Brain microvascular endothelial cell (primary cell): ENCODE measurements at regions not wholly inside any gene's neighbourhood (a gene's known extent, or its start where the extent isn't known, plus 50 kb on each side); places are given as distances from the start of the nearest gene placed in this dataset.

ENCODE experiments used
- DNase-seq: peaks from one replicate; pipeline ENCODE4 v3.0.0-alpha.2; 2020
- H3K27ac ChIP-seq: fragments of 250-450 bp; sonication (Bioruptor Pico); 2 replicates; pipeline ENCODE4 v1.5.1; 2020; ENCODE audit warnings: mild to moderate bottlenecking, moderate library complexity
- H3K27me3 ChIP-seq: fragments of 250-450 bp; sonication (Bioruptor Pico); replicated peaks from 2 replicates; pipeline ENCODE4 v1.5.1; 2020; ENCODE audit warnings: mild to moderate bottlenecking
- H3K36me3 ChIP-seq: fragments of 250-450 bp; sonication (Bioruptor Pico); replicated peaks from 2 replicates; pipeline ENCODE4 v1.5.1; 2020; ENCODE audit warnings: mild to moderate bottlenecking
- H3K4me3 ChIP-seq: 2 replicates; pipeline ENCODE4 v1.5.1; 2011; ENCODE audit warnings: low read depth, mild to moderate bottlenecking, control low read depth, low read length, moderate library complexity
- in situ Hi-C: cut with HindIII; loops from 2 replicates; pipeline ENCODE4 v1.10.0; 2017; ENCODE audit warnings: low sequenced_read_pairs, low pct_ligation_motif_present
- TF ChIP-seq, protein P1 (sequence below): IDR thresholded peaks from 2 replicates; pipeline ENCODE4 v1.5.1; 2011; ENCODE audit warnings: low read depth, mild to moderate bottlenecking, moderate library complexity, low read length, control low read depth, inconsistent platforms; ENCODE audit errors: missing control alignments

DNA sequence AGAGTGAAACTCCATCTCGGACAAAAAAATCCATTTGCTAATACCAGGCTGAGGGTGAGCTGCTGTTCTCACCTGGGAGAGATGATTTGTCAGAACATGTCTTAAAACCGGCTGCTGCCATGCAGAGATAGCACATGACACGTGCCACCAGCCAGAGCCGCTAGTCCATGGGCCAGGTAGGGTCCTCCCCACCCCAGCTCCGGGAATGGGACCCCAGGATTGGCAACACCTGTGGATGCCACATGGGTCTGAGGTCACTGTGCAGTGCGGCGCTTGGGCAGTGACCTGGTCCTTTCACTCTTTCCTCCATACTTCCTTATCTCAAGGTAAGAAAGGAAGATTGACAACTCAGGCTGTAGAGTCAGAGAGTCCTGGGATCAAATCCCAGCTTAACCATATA is 393.3 kb upstream of the TNRC6C start:
- TF ChIP-seq, protein P1, sequence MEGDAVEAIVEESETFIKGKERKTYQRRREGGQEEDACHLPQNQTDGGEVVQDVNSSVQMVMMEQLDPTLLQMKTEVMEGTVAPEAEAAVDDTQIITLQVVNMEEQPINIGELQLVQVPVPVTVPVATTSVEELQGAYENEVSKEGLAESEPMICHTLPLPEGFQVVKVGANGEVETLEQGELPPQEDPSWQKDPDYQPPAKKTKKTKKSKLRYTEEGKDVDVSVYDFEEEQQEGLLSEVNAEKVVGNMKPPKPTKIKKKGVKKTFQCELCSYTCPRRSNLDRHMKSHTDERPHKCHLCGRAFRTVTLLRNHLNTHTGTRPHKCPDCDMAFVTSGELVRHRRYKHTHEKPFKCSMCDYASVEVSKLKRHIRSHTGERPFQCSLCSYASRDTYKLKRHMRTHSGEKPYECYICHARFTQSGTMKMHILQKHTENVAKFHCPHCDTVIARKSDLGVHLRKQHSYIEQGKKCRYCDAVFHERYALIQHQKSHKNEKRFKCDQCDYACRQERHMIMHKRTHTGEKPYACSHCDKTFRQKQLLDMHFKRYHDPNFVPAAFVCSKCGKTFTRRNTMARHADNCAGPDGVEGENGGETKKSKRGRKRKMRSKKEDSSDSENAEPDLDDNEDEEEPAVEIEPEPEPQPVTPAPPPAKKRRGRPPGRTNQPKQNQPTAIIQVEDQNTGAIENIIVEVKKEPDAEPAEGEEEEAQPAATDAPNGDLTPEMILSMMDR, result no peak
- no peak overlapping the region for H3K27ac ChIP-seq
- DNase-seq, result no peak
- H3K36me3 ChIP-seq, result no peaks in the 10 kb centered on the region
- in situ Hi-C loops, result no loop called here
- H3K4me3 ChIP-seq, result no peak overlapping the region
- peaks cover 4% of the 10 kb centered on the region for H3K27me3 ChIP-seq

DNA sequence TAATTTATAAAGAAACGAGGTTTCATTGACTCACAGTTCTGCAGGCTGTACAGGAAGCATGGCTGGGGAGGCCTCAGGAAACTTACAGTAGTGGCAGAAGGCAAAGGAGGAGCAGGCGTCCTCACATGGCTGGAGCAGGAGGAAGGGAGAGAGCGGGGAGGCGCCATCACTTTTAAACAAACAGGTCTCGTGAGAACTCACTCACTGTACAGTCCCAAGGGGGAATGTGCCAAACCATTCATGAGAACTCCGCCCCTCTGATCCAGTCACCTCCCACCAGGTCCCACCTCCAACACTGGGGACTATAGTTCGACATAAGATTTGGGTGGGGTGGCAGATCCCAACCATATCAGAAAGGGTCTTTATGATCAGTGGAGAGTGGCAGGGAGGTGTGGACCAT is 392.4 kb upstream of the TNRC6C start:
- no peak overlapping the region for H3K27ac ChIP-seq
- in situ Hi-C loops, result no loop called here
- H3K36me3 ChIP-seq, result no peaks in the 10 kb centered on the region
- H3K4me3 ChIP-seq, result no peak overlapping the region
- peaks cover 9% of the 10 kb centered on the region for H3K27me3 ChIP-seq
- TF ChIP-seq, protein P1, result no peak
- no peak for DNase-seq

DNA sequence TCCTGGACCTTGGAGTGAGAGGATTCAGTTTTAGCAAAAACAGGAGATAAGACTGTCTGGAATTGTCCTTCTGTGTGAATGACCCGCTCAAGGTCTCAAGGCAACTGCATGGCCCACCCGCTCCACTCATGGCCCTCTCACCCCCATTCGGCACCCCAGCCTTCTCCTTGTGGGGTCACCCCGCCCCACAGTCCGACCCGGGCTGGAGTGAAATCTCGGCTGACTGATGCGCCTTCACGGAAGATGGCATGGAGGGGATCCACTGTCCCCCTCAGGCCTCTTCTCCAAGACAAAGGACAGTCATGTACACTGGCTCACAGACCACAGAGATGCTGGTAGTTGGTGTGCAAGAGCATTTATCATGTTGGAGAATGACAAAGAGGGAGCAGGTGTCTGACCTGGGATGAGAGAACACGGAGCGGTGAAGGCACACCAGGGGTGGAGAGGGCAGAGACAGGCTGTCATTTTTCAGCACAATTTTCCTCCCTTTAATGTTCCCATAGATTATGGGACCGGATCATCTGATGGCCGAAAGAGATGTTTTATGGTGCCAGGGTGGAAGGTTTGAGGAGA is 391.9 kb upstream of the TNRC6C start:
- in situ Hi-C loops, result no loop called here
- TF ChIP-seq, protein P1, result no peak

DNA sequence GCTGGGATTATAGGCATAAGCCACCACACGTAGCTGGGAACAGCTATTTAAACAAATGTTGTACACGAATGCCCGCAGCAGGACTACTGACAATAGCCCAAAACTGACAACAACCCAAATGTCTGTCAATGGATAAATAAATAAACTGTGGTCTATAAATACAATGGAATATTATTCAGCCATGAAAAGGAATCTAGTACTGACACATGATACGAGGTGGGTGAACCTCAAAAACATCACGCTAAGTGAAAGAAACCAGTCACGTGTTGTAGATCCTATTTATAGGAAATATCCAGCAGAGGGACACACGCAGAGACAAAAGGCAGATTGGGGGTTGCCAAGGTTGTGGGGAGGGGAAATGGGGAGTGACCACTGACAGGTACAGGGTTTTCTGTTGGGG is 390.0 kb upstream of the TNRC6C start:
- Histone ChIP-seq H3K4me3 (no peak overlapping the region), H3K36me3 (no peaks in the 10 kb centered on the region), H3K27ac (no peak overlapping the region), H3K27me3 (peaks cover 27% of the 10 kb centered on the region)
- no peak for DNase-seq
- in situ Hi-C loops, result no loop called here
- TF ChIP-seq, protein P1, result no peak

More for the DNA sequence above, 391.9 kb upstream of the TNRC6C start:
- Histone ChIP-seq H3K27me3 (peaks cover 10% of the 10 kb centered on the region), H3K4me3 (no peak overlapping the region), H3K36me3 (no peaks in the 10 kb centered on the region), H3K27ac (no peak overlapping the region)
- no peak for DNase-seq

DNA sequence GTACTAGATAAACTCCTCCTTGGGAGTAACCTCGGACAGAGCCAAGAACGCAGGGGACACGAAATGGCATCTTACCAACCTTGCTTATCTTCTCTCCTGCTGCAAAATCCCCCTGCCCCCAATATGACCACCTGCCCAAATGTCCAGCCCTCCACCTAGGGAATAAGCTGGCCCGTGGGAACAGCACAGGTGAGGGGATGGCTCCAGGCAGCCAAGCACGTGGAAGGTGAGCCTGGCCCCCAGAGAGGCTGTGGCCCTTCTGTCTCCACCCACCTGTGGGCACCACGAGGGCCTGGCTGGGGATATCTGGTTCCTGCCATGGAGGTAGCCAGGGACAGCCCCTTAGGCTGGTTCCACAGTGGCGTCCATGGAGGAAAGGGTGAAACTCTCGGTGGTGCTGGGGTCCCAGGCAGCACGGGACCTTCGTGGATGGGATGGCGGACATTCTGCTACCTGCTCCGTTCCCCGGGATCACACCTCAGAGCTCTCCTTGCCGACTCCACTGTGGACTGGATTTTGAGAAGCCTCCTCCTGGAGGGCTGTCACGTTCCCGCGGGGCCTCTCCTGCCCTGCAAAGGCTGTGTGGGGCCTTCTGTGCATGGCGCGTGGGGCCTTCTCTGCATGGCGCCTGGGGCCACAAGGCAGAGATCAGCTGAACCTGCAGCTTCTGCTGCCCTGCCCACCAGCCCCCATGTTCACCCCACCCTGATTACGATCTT is 388.5 kb upstream of the TNRC6C start:
- Histone ChIP-seq H3K27me3 (peaks cover 27% of the 10 kb centered on the region), H3K36me3 (no peaks in the 10 kb centered on the region), H3K27ac (no peak overlapping the region), H3K4me3 (no peak overlapping the region)
- TF ChIP-seq, protein P1, result no peak
- in situ Hi-C loops, result no loop called here
- DNase-seq, result no peak

DNA sequence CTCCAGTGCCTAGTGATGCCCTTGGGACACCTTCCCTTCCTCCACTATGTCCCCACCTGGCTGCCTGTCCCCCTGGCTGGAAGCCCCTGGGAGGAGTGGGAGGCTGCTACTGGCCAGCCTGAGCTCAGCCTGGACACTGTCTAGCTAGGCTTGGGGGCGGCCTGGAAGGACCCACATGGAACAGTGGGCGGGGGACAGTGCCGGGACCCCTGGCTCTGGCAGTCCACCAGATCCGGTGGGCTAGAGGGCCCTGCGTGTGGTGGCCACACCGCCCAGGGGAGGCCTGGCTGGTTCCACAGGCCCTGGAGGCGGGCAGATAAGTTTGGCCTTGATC is 388.0 kb upstream of the TNRC6C start:
- DNase-seq, result no peak
- peaks cover 27% of the 10 kb centered on the region for H3K27me3 ChIP-seq
- H3K4me3 ChIP-seq, result no peak overlapping the region
- TF ChIP-seq, protein P1, result no peak
- no peak overlapping the region for H3K27ac ChIP-seq
- H3K36me3 ChIP-seq, result no peaks in the 10 kb centered on the region
- in situ Hi-C loops, result no loop called here
